ENCODE measurements at regions not wholly inside any gene's neighbourhood (a gene's known extent, or its start where the extent isn't known, plus 50 kb on each side); places are given as distances from the start of the nearest gene placed in this dataset.
"Not testable (repeated sequence)": the region's sequence is repeated elsewhere in the genome, so short reads cannot be mapped to it uniquely, and the experiment has no call there.

GRCh38 chr7:9349625-9350024, 916.2 kb downstream of the NXPH1 start:
- Histone ChIP-seq H3K27me3 (ENCODE audit: control insufficient read depth, insufficient read depth, low read length, poor library complexity, severe bottlenecking) (no peaks in the 10 kb centered on the region), H3K9ac (ENCODE audit: extremely low read depth, low read length, poor library complexity, severe bottlenecking) (no peak overlapping the region), H3K4me3 (ENCODE audit: low read length) (no peak overlapping the region), H3K4me1 (ENCODE audit: control insufficient read depth, insufficient read depth, low read length) (no peaks in the 10 kb centered on the region), H3K9me3 (ENCODE audit: control insufficient read depth, low read length) (no peaks in the 10 kb centered on the region), H3K36me3 (ENCODE audit: control insufficient read depth, insufficient read depth, low read length) (no peaks in the 10 kb centered on the region), H3K27ac (ENCODE audit: low read depth, low read length) (no peak overlapping the region)
- Mint-ChIP-seq H3K36me3 (ENCODE audit: low read depth) (peaks cover 3% of the 10 kb centered on the region), H3K27ac (no peak overlapping the region), H3K27me3 (ENCODE audit: insufficient read depth) (no peaks in the 10 kb centered on the region), H3K9me3 (no peaks in the 10 kb centered on the region), H3K4me3 (no peak overlapping the region), H3K4me1 (peaks cover 22% of the 10 kb centered on the region)
- 83 to 85% methylated on average over 3 of the region's 3 CpGs for WGBS, 2 experiments (ENCODE audit: insufficient coverage in 1 of 2, insufficient read length in 1 of 2)
- DNase-seq = no peak
- TF ChIP-seq CTCF (conservative IDR thresholded peaks at IDR 0.05) = no peak

- Histone ChIP-seq H3K27ac (ENCODE audit: low read depth, low read length) (no peak overlapping the region), H3K4me1 (ENCODE audit: control insufficient read depth, insufficient read depth, low read length) (no peaks in the 10 kb centered on the region), H3K9ac (ENCODE audit: extremely low read depth, low read length, poor library complexity, severe bottlenecking) (no peak overlapping the region), H3K4me3 (ENCODE audit: low read length) (no peak overlapping the region), H3K9me3 (ENCODE audit: control insufficient read depth, low read length) (peaks cover 16% of the 10 kb centered on the region), H3K27me3 (ENCODE audit: control insufficient read depth, insufficient read depth, low read length, poor library complexity, severe bottlenecking) (no peaks in the 10 kb centered on the region), H3K36me3 (ENCODE audit: control insufficient read depth, insufficient read depth, low read length) (no peaks in the 10 kb centered on the region)
- no peak for TF ChIP-seq CTCF (conservative IDR thresholded peaks at IDR 0.05)
- Mint-ChIP-seq H3K4me3 (no peak overlapping the region), H3K27me3 (ENCODE audit: insufficient read depth) (no peaks in the 10 kb centered on the region), H3K9me3 (peaks cover 17% of the 10 kb centered on the region), H3K4me1 (no peaks in the 10 kb centered on the region), H3K36me3 (ENCODE audit: low read depth) (no peaks in the 10 kb centered on the region), H3K27ac (no peak overlapping the region)
- WGBS, 2 experiments (ENCODE audit: insufficient coverage in 1 of 2, insufficient read length in 1 of 2) = 90 to 95% methylated on average over 2 to 4 of the region's 4 CpGs
- no peak for DNase-seq
These were observed 957.8 kb downstream of the NXPH1 start for GRCh38 chr7:9391221-9391620.

- peaks cover 9% of the 10 kb centered on the region for H3K9me3 ChIP-seq (ENCODE audit: control insufficient read depth, low read length)
- H3K4me1 Mint-ChIP-seq = no peaks in the 10 kb centered on the region
- H3K36me3 ChIP-seq (ENCODE audit: control insufficient read depth, insufficient read depth, low read length) = no peaks in the 10 kb centered on the region
- H3K27ac Mint-ChIP-seq = no peak overlapping the region
- H3K27ac ChIP-seq (ENCODE audit: low read depth, low read length) = no peak overlapping the region
- no peak overlapping the region for H3K4me3 Mint-ChIP-seq
- no peaks in the 10 kb centered on the region for H3K27me3 Mint-ChIP-seq (ENCODE audit: insufficient read depth)
- H3K4me1 ChIP-seq (ENCODE audit: control insufficient read depth, insufficient read depth, low read length) = no peaks in the 10 kb centered on the region
- no peak for TF ChIP-seq CTCF (conservative IDR thresholded peaks at IDR 0.05)
- DNase-seq = no peak
- H3K27me3 ChIP-seq (ENCODE audit: control insufficient read depth, insufficient read depth, low read length, poor library complexity, severe bottlenecking) = no peaks in the 10 kb centered on the region
- no peaks in the 10 kb centered on the region for H3K36me3 Mint-ChIP-seq (ENCODE audit: low read depth)
- peaks cover 10% of the 10 kb centered on the region for H3K9me3 Mint-ChIP-seq
- H3K9ac ChIP-seq (ENCODE audit: extremely low read depth, low read length, poor library complexity, severe bottlenecking) = no peak overlapping the region
- 90% methylated on average over 2 of the region's 4 CpGs; no CpG with 5 or more reads in 1 of the 2 experiments for WGBS, 2 experiments (ENCODE audit: insufficient coverage in 1 of 2, insufficient read length in 1 of 2)
- no peak overlapping the region for H3K4me3 ChIP-seq (ENCODE audit: low read length)
These were observed 958.6 kb downstream of the NXPH1 start for GRCh38 chr7:9391984-9392383.

- not testable (repeated sequence) for H3K9ac ChIP-seq (ENCODE audit: extremely low read depth, low read length, poor library complexity, severe bottlenecking); H3K4me3 ChIP-seq (ENCODE audit: low read length); H3K27me3 ChIP-seq (ENCODE audit: control insufficient read depth, insufficient read depth, low read length, poor library complexity, severe bottlenecking); H3K4me1 Mint-ChIP-seq; H3K36me3 Mint-ChIP-seq (ENCODE audit: low read depth); H3K27me3 Mint-ChIP-seq (ENCODE audit: insufficient read depth); H3K9me3 ChIP-seq (ENCODE audit: control insufficient read depth, low read length); H3K27ac Mint-ChIP-seq; H3K27ac ChIP-seq (ENCODE audit: low read depth, low read length); DNase-seq; H3K4me1 ChIP-seq (ENCODE audit: control insufficient read depth, insufficient read depth, low read length); H3K9me3 Mint-ChIP-seq; H3K36me3 ChIP-seq (ENCODE audit: control insufficient read depth, insufficient read depth, low read length); H3K4me3 Mint-ChIP-seq
- WGBS, 2 experiments (ENCODE audit: insufficient coverage in 1 of 2, insufficient read length in 1 of 2) = 95 to 98% methylated on average over 22 to 28 of the region's 28 CpGs
These were observed 971.0 kb downstream of the NXPH1 start for GRCh38 chr7:9404386-9404785.
